Esophagus squamous epithelium (tissue), 5 donors: ENCODE measurements at regions not wholly inside any gene's neighbourhood (a gene's known extent, or its start where the extent isn't known, plus 50 kb on each side); places are given as distances from the start of the nearest gene placed in this dataset.
"Not testable (repeated sequence)": the region's sequence is repeated elsewhere in the genome, so short reads cannot be mapped to it uniquely, and the experiment has no call there.

Source experiments
- DNase-seq: peaks from one replicate; lab custom pipeline; 2025; lab: John Stamatoyannopoulos, UW
- H3K27ac ChIP-seq, 4 donors: fragments of 200-600 bp; sonication (generic); one replicate each; pipeline ENCODE4 v1.5.1; 2016 to 2019; ENCODE audit warnings: mild to moderate bottlenecking in 1 of 4
- H3K27me3 ChIP-seq, 4 donors: fragments of 200-600 bp; sonication (generic); 1 replicate in 3 of 4; 2 replicates in 1 of 4; pipeline versions ENCODE4 v1.5.1 to v1.6.0; 2017 to 2021; ENCODE audit warnings: antibody characterized with exemption in 1 of 4
- H3K36me3 ChIP-seq, 3 donors: fragments of 200-600 bp; sonication (generic); one replicate each; pipeline ENCODE4 v1.5.1; 2016 to 2019
- H3K4me1 ChIP-seq, 3 donors: fragments of 200-600 bp; sonication (generic); one replicate each; pipeline ENCODE4 v1.5.1; 2017 to 2019
- H3K4me3 ChIP-seq, 4 donors: fragments of 200-600 bp; sonication (generic); 1 replicate in 3 of 4; 2 replicates in 1 of 4; pipeline ENCODE4 v1.5.1; 2016 to 2019; ENCODE audit warnings: mild to moderate bottlenecking in 2 of 4, moderate library complexity in 1 of 4
- H3K9me3 ChIP-seq, 3 donors: fragments of 200-600 bp; sonication (generic); one replicate each; pipeline ENCODE4 v1.5.1; 2016 to 2019
- CTCF ChIP-seq, 6 experiments: fragments of 450-650 bp in 4 of 6; fragments of 200-600 bp in 2 of 6; sonication (generic) in 2 of 6; IDR thresholded peaks; one replicate each; pipeline ENCODE4 v1.5.1; 2016 to 2019; ENCODE audit warnings: antibody characterized with exemption in 6 of 6, mild to moderate bottlenecking in 4 of 6, moderate library complexity in 4 of 6
- POLR2A ChIP-seq, 4 donors: fragments of 450-650 bp; IDR thresholded peaks; one replicate each; pipeline ENCODE4 v1.6.1; 2017; ENCODE audit warnings: antibody characterized with exemption in 4 of 4, mild to moderate bottlenecking in 4 of 4, moderate library complexity in 3 of 4
- WGBS, 2 donors: methylation state at CpG; one replicate each; pipeline ENCODE4 v1.1.5; 2018; 5-methylcytosine and 5-hydroxymethylcytosine counted together
- intact Hi-C: fragments of 100-400 bp; cut with DNase I; formaldehyde crosslinking; loops from one replicate; pipeline ENCODE4 v1.15.0; 2022
- donor health status: DM: yes; HTN: yes; CAD: no.

DNA sequence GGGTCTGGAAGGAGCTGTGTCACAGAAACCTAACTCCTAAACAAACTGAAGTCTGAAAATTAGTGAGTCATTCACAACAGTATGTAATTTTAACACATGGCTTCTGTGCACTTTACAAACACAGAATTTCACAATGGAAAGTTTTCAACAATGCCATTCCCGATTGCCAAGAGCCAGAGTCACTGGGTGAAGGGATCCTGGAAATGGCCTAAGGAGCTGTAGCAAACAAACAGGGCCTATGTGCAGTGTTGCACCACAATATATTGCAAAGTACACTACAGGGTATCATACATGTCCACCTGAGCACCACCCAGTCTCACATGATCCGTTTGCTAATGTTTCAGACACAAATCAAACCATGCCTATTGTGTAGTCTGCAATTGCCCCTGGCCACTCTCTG is 184.7 kb upstream of the OTX2 start:
- H3K36me3 ChIP-seq = no peaks in the 10 kb centered on the region
- intact Hi-C loops = no loop called here
- TF ChIP-seq POLR2A (IDR thresholded peaks at IDR 0.05) (no peak), CTCF (IDR thresholded peaks at IDR 0.05) (no peak)
- H3K9me3 ChIP-seq = peaks cover 0 to 11% (median 0%) of the 10 kb centered on the region in 3 donors
- no peak overlapping the region for H3K27ac ChIP-seq
- WGBS, 2 donors = 41 to 65% methylated on average over 2 of the region's 2 CpGs
- H3K4me3 ChIP-seq = no peak overlapping the region
- DNase-seq = no peak
- no peaks in the 10 kb centered on the region for H3K4me1 ChIP-seq
- no peaks in the 10 kb centered on the region for H3K27me3 ChIP-seq

- 78 to 89% methylated on average over 14 to 19 of the region's 19 CpGs for WGBS, 2 donors
- Histone ChIP-seq H3K36me3 (no peaks in the 10 kb centered on the region), H3K4me3 (no peak overlapping the region), H3K27ac (no peak overlapping the region), H3K27me3 (no peaks in the 10 kb centered on the region), H3K9me3 (peaks cover 0 to 11% (median 0%) of the 10 kb centered on the region in 3 donors), H3K4me1 (no peaks in the 10 kb centered on the region)
- no peak for DNase-seq
- intact Hi-C loops = no loop called here
- no peak for TF ChIP-seq POLR2A (IDR thresholded peaks at IDR 0.05)
- no peak for TF ChIP-seq CTCF (IDR thresholded peaks at IDR 0.05)
These were observed 182.1 kb upstream of the OTX2 start for GRCh38 chr14:56992332-56992820.

DNA sequence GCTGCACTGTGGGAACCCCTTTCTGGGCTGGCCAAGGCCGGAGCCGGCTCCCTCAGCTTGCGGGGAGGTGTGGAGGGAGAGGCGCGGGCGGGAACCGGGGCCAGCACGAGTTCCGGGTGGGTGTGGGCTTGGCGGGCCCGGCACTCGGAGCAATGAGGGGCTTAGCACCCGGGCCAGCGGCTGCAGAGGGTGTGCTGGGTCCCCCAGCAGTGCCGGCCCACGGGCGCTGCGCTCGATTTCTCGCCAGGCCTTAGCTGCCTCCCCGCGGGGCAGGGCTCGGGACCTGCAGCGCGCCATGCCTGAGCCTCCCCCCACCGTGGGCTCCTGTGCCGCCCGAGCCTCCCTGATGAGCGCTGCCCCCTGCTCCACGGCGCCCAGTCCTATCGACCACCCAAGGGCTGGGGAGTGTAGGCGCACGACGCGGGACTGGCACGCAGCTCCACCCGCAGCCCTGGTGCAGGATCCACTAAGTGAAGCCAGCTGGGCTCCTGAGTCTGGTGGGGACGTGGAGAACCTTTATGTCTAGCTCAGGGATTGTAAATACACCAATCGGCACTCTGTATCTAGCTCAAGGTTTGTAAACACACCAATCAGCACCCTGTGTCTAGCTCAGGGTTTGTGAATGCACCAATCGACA is 180.8 kb upstream of the OTX2 start:
- H3K36me3 ChIP-seq, DNase-seq, H3K27ac ChIP-seq, H3K27me3 ChIP-seq, intact Hi-C loops, H3K4me1 ChIP-seq, H3K4me3 ChIP-seq: not testable (repeated sequence)
- H3K9me3 ChIP-seq = peaks cover 0 to 11% (median 0%) of the 10 kb centered on the region in 3 donors
- 100% methylated on average over 4 of the region's 41 CpGs; no CpG with 5 or more reads in 1 of the 2 donors for WGBS, 2 donors

GRCh38 chr14:56989359-56989758 is 179.1 kb upstream of the OTX2 start:
- H3K27me3 ChIP-seq = no peaks in the 10 kb centered on the region
- no peak for TF ChIP-seq CTCF (IDR thresholded peaks at IDR 0.05)
- TF ChIP-seq POLR2A (IDR thresholded peaks at IDR 0.05) = no peak
- no peak overlapping the region for H3K4me3 ChIP-seq
- no peak overlapping the region for H3K27ac ChIP-seq
- no peaks in the 10 kb centered on the region for H3K36me3 ChIP-seq
- no peak for DNase-seq
- peaks cover 0 to 11% (median 0%) of the 10 kb centered on the region in 3 donors for H3K9me3 ChIP-seq
- intact Hi-C loops = no loop called here
- 78 to 83% methylated on average over 5 of the region's 5 CpGs for WGBS, 2 donors
- H3K4me1 ChIP-seq = no peaks in the 10 kb centered on the region

GRCh38 chr14:56979936-56980335 is 169.7 kb upstream of the OTX2 start:
- Histone ChIP-seq H3K4me3 (no peak overlapping the region), H3K27ac (no peak overlapping the region), H3K27me3 (no peaks in the 10 kb centered on the region), H3K36me3 (no peaks in the 10 kb centered on the region), H3K9me3 (no peaks in the 10 kb centered on the region), H3K4me1 (no peaks in the 10 kb centered on the region)
- intact Hi-C loops = no loop called here
- 42 to 67% methylated on average over 3 of the region's 3 CpGs for WGBS, 2 donors
- DNase-seq = no peak
- TF ChIP-seq CTCF (IDR thresholded peaks at IDR 0.05) (no peak), POLR2A (IDR thresholded peaks at IDR 0.05) (no peak)
